NT2/D1 (cell line): ENCODE measurements at regions not wholly inside any gene's neighbourhood (a gene's known extent, or its start where the extent isn't known, plus 50 kb on each side); places are given as distances from the start of the nearest gene placed in this dataset.
"Not testable (repeated sequence)": the region's sequence is repeated elsewhere in the genome, so short reads cannot be mapped to it uniquely, and the experiment has no call there.

ENCODE experiments used
- DNase-seq: peaks from one replicate; pipeline ENCODE4 v3.0.0-alpha.2; 2011; ENCODE audit warnings: low read depth, low spot score
- H3K27me3 ChIP-seq: 2 replicates; pipeline ENCODE4 v1.6.0; 2011; ENCODE audit warnings: mild to moderate bottlenecking; ENCODE audit not compliant: insufficient read length, insufficient read depth
- H3K36me3 ChIP-seq: 2 replicates; pipeline ENCODE4 v1.6.1; 2011; ENCODE audit warnings: mild to moderate bottlenecking, low read length, mixed read lengths; ENCODE audit not compliant: insufficient read depth, insufficient read length
- H3K4me1 ChIP-seq: 2 replicates; pipeline ENCODE4 v1.5.1; 2011; ENCODE audit not compliant: insufficient read depth, insufficient read length
- H3K4me3 ChIP-seq: 2 replicates; pipeline ENCODE4 v1.5.1; 2011; ENCODE audit warnings: low read depth; ENCODE audit not compliant: insufficient read length
- H3K9ac ChIP-seq: 2 replicates; pipeline ENCODE4 v1.6.0; 2011; ENCODE audit warnings: low read depth; ENCODE audit not compliant: insufficient read length
- H3K9me3 ChIP-seq: 2 replicates; pipeline ENCODE4 v1.5.1; 2011; ENCODE audit warnings: mild to moderate bottlenecking, low read length; ENCODE audit not compliant: insufficient read depth
- SUZ12 ChIP-seq: IDR thresholded peaks from 2 replicates; pipeline ENCODE4 v1.6.1; 2011; ENCODE audit not compliant: insufficient read length, insufficient read depth; ENCODE audit errors: extremely low read depth
- YY1 ChIP-seq: IDR thresholded peaks from 2 replicates; pipeline ENCODE4 v1.6.1; 2011; ENCODE audit not compliant: insufficient read length, insufficient read depth
- ZNF274 ChIP-seq: IDR thresholded peaks from 2 replicates; pipeline ENCODE4 v1.6.1; 2011; ENCODE audit warnings: mild to moderate bottlenecking, low read depth, low read length

GRCh38 chr2:63738019-63738418 is 103.7 kb upstream of the UGP2 start:
- Histone ChIP-seq H3K4me1 (no peaks in the 10 kb centered on the region), H3K9me3 (no peaks in the 10 kb centered on the region), H3K27me3 (no peaks in the 10 kb centered on the region), H3K9ac (no peak overlapping the region), H3K36me3 (no peaks in the 10 kb centered on the region), H3K4me3 (no peak overlapping the region)
- DNase-seq = no peak
- TF ChIP-seq ZNF274 = no peak
- TF ChIP-seq SUZ12 = no peak
- no peak for TF ChIP-seq YY1

DNA sequence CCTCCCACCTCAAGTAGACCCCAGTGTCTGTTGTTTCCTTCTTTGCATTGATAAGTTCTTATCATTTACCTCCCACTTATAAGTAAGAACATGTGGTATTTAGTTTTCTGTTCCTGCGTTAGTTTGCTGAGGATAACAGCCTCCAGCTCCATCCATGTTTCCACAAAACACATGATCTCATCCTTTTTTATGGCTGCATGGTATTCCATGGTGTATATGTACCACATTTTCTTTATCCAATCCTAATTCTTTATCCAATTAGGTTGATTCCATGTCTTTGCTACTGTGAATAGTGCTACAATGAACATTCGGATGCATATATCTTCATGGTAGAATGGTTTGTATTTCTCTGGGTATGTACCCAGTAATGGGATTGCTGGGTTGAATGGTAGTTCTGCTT is 102.5 kb upstream of the UGP2 start:
- H3K4me3 ChIP-seq, H3K9me3 ChIP-seq, H3K4me1 ChIP-seq, DNase-seq, H3K27me3 ChIP-seq, H3K36me3 ChIP-seq, H3K9ac ChIP-seq: not testable (repeated sequence)

DNA sequence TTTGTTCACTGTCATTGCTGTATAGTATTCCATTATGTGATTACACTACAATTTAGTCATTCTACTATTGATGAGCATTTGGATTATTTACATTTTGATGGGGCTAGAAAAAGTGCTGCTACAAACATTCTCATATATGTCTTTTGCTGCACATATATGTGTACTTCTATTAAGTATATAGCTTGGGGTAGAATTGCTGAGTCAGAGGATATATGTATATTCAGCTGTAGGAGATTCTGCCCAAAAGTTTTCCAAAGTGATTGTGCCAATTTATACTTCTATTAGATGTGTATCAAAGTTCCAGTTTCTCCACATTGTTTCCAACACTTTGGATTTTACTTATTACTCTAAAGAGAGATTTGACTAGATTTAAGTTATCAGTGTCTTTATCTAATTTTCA is 101.7 kb upstream of the UGP2 start:
- no peak overlapping the region for H3K9ac ChIP-seq
- H3K4me3 ChIP-seq = no peak overlapping the region
- no peaks in the 10 kb centered on the region for H3K36me3 ChIP-seq
- H3K9me3 ChIP-seq = no peaks in the 10 kb centered on the region
- no peak for DNase-seq
- no peaks in the 10 kb centered on the region for H3K4me1 ChIP-seq
- TF ChIP-seq ZNF274 (no peak), YY1 (no peak), SUZ12 (no peak)
- no peaks in the 10 kb centered on the region for H3K27me3 ChIP-seq

DNA sequence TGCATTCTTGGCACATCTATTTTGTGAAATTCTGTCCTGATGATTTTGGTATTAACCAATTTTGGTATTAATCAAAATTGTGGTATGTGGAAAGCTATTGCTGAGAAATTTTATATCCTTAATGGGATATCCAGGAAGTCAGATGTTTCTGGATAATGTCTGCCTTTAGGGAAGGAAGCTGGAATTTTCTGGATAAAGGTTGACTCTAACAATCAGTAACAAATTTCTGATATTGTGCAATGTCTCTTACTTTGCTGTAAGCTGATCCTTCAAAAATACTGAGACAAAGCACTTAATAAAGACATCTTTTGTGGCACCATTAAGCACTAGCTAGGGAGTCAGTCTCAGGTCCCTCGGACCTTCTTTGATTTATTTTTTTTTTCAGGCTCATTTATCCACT is 100.8 kb upstream of the UGP2 start:
- no peaks in the 10 kb centered on the region for H3K4me1 ChIP-seq
- no peak for DNase-seq
- H3K36me3 ChIP-seq = no peaks in the 10 kb centered on the region
- H3K27me3 ChIP-seq = no peaks in the 10 kb centered on the region
- no peaks in the 10 kb centered on the region for H3K9me3 ChIP-seq
- no peak overlapping the region for H3K9ac ChIP-seq
- H3K4me3 ChIP-seq = no peak overlapping the region
- no peak for TF ChIP-seq SUZ12
- TF ChIP-seq YY1 = no peak

- Histone ChIP-seq H3K4me3 (no peak overlapping the region), H3K9me3 (peaks cover 5% of the 10 kb centered on the region; the same call in 1 of the 2 replicates), H3K36me3 (no peaks in the 10 kb centered on the region), H3K4me1 (no peaks in the 10 kb centered on the region), H3K9ac (no peak overlapping the region), H3K27me3 (no peaks in the 10 kb centered on the region)
- DNase-seq = no peak
- TF ChIP-seq SUZ12 (no peak), YY1 (no peak), ZNF274 (no peak)
Measured at GRCh38 chr2:63741884-63742579, 99.7 kb upstream of the UGP2 start.

GRCh38 chr2:63742580-63742976 is 99.1 kb upstream of the UGP2 start:
- TF ChIP-seq SUZ12 (no peak), ZNF274 (no peak), YY1 (no peak)
- no peaks in the 10 kb centered on the region for H3K4me1 ChIP-seq

GRCh38 chr2:63743170-63743981 is 98.3 kb upstream of the UGP2 start:
- H3K36me3 ChIP-seq = no peaks in the 10 kb centered on the region
- H3K9ac ChIP-seq = no peak overlapping the region
- DNase-seq = no peak
- H3K27me3 ChIP-seq = no peaks in the 10 kb centered on the region
- H3K9me3 ChIP-seq = peaks cover 11% of the 10 kb centered on the region; the same call in 1 of the 2 replicates
- no peak for TF ChIP-seq ZNF274
- no peak for TF ChIP-seq SUZ12
- TF ChIP-seq YY1 = no peak
- H3K4me1 ChIP-seq = no peaks in the 10 kb centered on the region
- no peak overlapping the region for H3K4me3 ChIP-seq

More at GRCh38 chr2:63742580-63742976, 99.1 kb upstream of the UGP2 start:
- Histone ChIP-seq H3K36me3 (no peaks in the 10 kb centered on the region), H3K27me3 (no peaks in the 10 kb centered on the region), H3K4me3 (no peak overlapping the region), H3K9me3 (peaks cover 10% of the 10 kb centered on the region; the same call in 1 of the 2 replicates), H3K9ac (no peak overlapping the region)
- DNase-seq = no peak
